ENCODE measurements at regions not wholly inside any gene's neighbourhood (a gene's known extent, or its start where the extent isn't known, plus 50 kb on each side); places are given as distances from the start of the nearest gene placed in this dataset.

DNA sequence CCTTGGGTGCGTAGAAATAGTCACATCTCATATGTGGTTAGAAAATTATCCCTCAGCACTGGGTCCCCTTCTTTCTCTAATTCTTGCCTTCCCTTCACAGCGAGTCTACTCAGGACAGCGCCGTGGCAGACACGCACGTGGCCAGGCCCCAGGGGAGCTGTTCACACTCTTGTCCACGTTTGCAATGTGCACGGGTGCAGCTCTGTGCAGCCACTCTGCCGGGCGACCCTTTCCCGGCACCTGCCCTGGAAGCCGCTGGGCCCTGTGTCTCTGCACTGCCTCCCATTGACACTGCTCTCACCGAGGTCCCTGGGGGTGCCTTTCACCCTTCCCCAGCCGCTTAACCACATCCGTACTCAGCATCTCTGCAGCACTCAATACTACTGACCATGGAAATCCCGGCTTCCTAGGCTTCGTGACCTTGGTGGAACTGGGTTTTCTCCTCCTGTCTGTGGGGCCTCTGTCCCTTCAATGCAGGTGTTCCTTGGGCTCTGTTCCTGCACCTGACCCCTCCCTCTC is 104.9 kb downstream of the DACT2 start:
- Histone ChIP-seq H3K36me3 (replicated peaks in 1 of 2; ENCODE audit: control insufficient read depth in 1 of 2, insufficient read depth in 2 of 2, low read length in 2 of 2) (no peaks in the 10 kb centered on the region), H3K27me3 (ENCODE audit: control insufficient read depth in 2 of 2, insufficient read depth in 2 of 2, low read length in 2 of 2) (no peaks in the 10 kb centered on the region), H3K79me2 (ENCODE audit: insufficient read depth, low read length) (no peaks in the 10 kb centered on the region), H3K4me1 (ENCODE audit: control insufficient read depth in 1 of 2, insufficient read depth in 2 of 2, low read length in 2 of 2) (no peaks in the 10 kb centered on the region), H3K4me2 (replicated peaks; ENCODE audit: extremely low read depth, low read length, poor library complexity, severe bottlenecking) (no peak overlapping the region), H3K27ac (ENCODE audit: low read depth in 1 of 2, low read length in 2 of 2) (no peak overlapping the region), H3K9me3 (replicated peaks in 1 of 2; ENCODE audit: control insufficient read depth in 1 of 2, insufficient read depth in 1 of 2, low read length in 2 of 2) (no peaks in the 10 kb centered on the region), H3K4me3 (replicated peaks in 1 of 3; ENCODE audit: low read depth in 2 of 3, low read length in 3 of 3) (no peak overlapping the region), H3K9ac (ENCODE audit: insufficient read depth, low read length, poor library complexity, severe bottlenecking) (no peak overlapping the region), H2AFZ (ENCODE audit: insufficient read depth, low read depth, low read length, poor library complexity, severe bottlenecking) (no peak overlapping the region), H4K20me1 (ENCODE audit: insufficient read depth, low read length) (no peaks in the 10 kb centered on the region)
- intact Hi-C loops (cut with micrococcal nuclease): no loop called here
- DNase-seq: no peak
- H3K9me3 Mint-ChIP-seq: peaks cover 0 to 2% (median 0%) of the 10 kb centered on the region in 7 donors
- peaks cover 0 to 7% (median 2%) of the 10 kb centered on the region in 3 donors for H3K27me3 Mint-ChIP-seq (ENCODE audit: low read depth in 3 of 3)
- no peak overlapping the region for H3K4me3 Mint-ChIP-seq
- 85% methylated on average over 16 of the region's 17 CpGs for WGBS (ENCODE audit: insufficient coverage)
- TF ChIP-seq, protein P1, sequence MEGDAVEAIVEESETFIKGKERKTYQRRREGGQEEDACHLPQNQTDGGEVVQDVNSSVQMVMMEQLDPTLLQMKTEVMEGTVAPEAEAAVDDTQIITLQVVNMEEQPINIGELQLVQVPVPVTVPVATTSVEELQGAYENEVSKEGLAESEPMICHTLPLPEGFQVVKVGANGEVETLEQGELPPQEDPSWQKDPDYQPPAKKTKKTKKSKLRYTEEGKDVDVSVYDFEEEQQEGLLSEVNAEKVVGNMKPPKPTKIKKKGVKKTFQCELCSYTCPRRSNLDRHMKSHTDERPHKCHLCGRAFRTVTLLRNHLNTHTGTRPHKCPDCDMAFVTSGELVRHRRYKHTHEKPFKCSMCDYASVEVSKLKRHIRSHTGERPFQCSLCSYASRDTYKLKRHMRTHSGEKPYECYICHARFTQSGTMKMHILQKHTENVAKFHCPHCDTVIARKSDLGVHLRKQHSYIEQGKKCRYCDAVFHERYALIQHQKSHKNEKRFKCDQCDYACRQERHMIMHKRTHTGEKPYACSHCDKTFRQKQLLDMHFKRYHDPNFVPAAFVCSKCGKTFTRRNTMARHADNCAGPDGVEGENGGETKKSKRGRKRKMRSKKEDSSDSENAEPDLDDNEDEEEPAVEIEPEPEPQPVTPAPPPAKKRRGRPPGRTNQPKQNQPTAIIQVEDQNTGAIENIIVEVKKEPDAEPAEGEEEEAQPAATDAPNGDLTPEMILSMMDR (IDR thresholded peaks at IDR 0.05): no peak
- H3K4me1 Mint-ChIP-seq: no peaks in the 10 kb centered on the region
- H3K27ac Mint-ChIP-seq: no peak overlapping the region
- H3K36me3 Mint-ChIP-seq: no peaks in the 10 kb centered on the region

DNA sequence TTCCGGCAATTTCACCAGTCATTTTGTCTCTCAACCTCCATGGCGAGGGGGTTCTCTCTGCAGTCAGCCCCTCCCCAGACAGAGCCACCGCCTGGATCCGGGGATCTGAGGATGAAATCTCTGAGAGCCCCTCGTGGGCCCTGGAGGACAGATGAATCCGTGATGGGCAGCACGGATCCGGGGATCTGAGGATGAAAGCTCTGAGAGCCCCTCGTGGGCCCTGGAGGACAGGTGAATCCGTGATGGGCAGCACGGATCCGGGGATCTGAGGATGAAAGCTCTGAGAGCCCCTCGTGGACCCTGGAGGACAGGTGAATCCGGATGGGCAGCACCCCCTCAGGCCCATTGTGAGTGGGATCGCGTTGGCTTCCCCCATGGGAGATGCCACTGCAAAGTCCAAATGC is 106.5 kb downstream of the DACT2 start:
- Histone ChIP-seq H3K9ac (ENCODE audit: insufficient read depth, low read length, poor library complexity, severe bottlenecking) (no peak overlapping the region), H3K9me3 (replicated peaks in 1 of 2; ENCODE audit: control insufficient read depth in 1 of 2, insufficient read depth in 1 of 2, low read length in 2 of 2) (no peaks in the 10 kb centered on the region), H4K20me1 (ENCODE audit: insufficient read depth, low read length) (no peaks in the 10 kb centered on the region), H3K79me2 (ENCODE audit: insufficient read depth, low read length) (no peaks in the 10 kb centered on the region), H3K4me2 (replicated peaks; ENCODE audit: extremely low read depth, low read length, poor library complexity, severe bottlenecking) (no peak overlapping the region), H3K4me1 (ENCODE audit: control insufficient read depth in 1 of 2, insufficient read depth in 2 of 2, low read length in 2 of 2) (no peaks in the 10 kb centered on the region), H3K27ac (ENCODE audit: low read depth in 1 of 2, low read length in 2 of 2) (no peak overlapping the region), H3K4me3 (replicated peaks in 1 of 3; ENCODE audit: low read depth in 2 of 3, low read length in 3 of 3) (no peak overlapping the region), H2AFZ (ENCODE audit: insufficient read depth, low read depth, low read length, poor library complexity, severe bottlenecking) (no peak overlapping the region), H3K36me3 (replicated peaks in 1 of 2; ENCODE audit: control insufficient read depth in 1 of 2, insufficient read depth in 2 of 2, low read length in 2 of 2) (no peaks in the 10 kb centered on the region), H3K27me3 (ENCODE audit: control insufficient read depth in 2 of 2, insufficient read depth in 2 of 2, low read length in 2 of 2) (no peaks in the 10 kb centered on the region)
- WGBS (ENCODE audit: insufficient coverage): 85% methylated on average over 15 of the region's 16 CpGs
- no peak for DNase-seq
- TF ChIP-seq, protein P1 (IDR thresholded peaks at IDR 0.05): no peak
- Mint-ChIP-seq H3K9me3 (peaks cover 0 to 2% (median 0%) of the 10 kb centered on the region in 7 donors), H3K36me3 (no peaks in the 10 kb centered on the region), H3K4me1 (no peaks in the 10 kb centered on the region), H3K27ac (no peak overlapping the region), H3K27me3 (ENCODE audit: low read depth in 3 of 3) (peaks cover 0 to 5% (median 2%) of the 10 kb centered on the region in 3 donors), H3K4me3 (no peak overlapping the region)
- intact Hi-C loops (cut with micrococcal nuclease): no loop called here

All from CD14-positive monocyte (primary cell).